Keratinocyte (primary cell): ENCODE measurements at regions not wholly inside any gene's neighbourhood (a gene's known extent, or its start where the extent isn't known, plus 50 kb on each side); places are given as distances from the start of the nearest gene placed in this dataset.
"Not testable (repeated sequence)": the region's sequence is repeated elsewhere in the genome, so short reads cannot be mapped to it uniquely, and the experiment has no call there.

Source experiments
- DNase-seq: peaks from one replicate; pipeline ENCODE4 v3.0.0-alpha.2; 2011; ENCODE audit warnings: low read depth, missing footprints, low spot score
- FAIRE-seq: peaks from 2 replicates; lab custom pipeline; 2011; peaks lifted over from hg19 to GRCh38; lab: Jason Lieb, UNC
- H2AFZ ChIP-seq: 2 replicates; pipeline ENCODE4 v1.6.0; 2012; ENCODE audit warnings: low read length, control low read depth, inconsistent platforms; ENCODE audit not compliant: control insufficient read depth
- H3K27ac ChIP-seq: 2 replicates; pipeline ENCODE4 v1.5.1; 2011; ENCODE audit warnings: low read length; ENCODE audit not compliant: control insufficient read depth, insufficient read depth
- H3K27me3 ChIP-seq: 3 replicates; pipeline ENCODE4 v1.6.0; 2011; ENCODE audit warnings: low read length; ENCODE audit not compliant: control insufficient read depth, insufficient read depth; ENCODE audit errors: extremely low read depth
- H3K36me3 ChIP-seq, 2 experiments: 2 replicates in 1 of 2; 3 replicates in 1 of 2; pipeline ENCODE4 v1.5.1; 2011; ENCODE audit warnings: low read length in 2 of 2, mild to moderate bottlenecking in 1 of 2; ENCODE audit not compliant: control insufficient read depth in 2 of 2, insufficient read depth in 2 of 2; ENCODE audit errors: extremely low read depth in 1 of 2
- H3K4me1 ChIP-seq: 3 replicates; pipeline ENCODE4 v1.5.1; 2011; ENCODE audit warnings: low read length; ENCODE audit not compliant: control insufficient read depth, insufficient read depth; ENCODE audit errors: extremely low read depth
- H3K4me2 ChIP-seq: 3 replicates; pipeline ENCODE4 v1.6.0; 2011; ENCODE audit warnings: low read depth, low read length; ENCODE audit not compliant: control insufficient read depth, insufficient read depth; ENCODE audit errors: extremely low read depth
- H3K4me3 ChIP-seq, 3 experiments: fragments of 200-600 bp in 1 of 3; sonication (generic) in 1 of 3; 2 replicates in 2 of 3; 3 replicates in 1 of 3; pipeline ENCODE4 v1.5.1; 2011 to 2016; ENCODE audit warnings: low read length in 3 of 3, mild to moderate bottlenecking in 3 of 3, control low read depth in 2 of 3, inconsistent platforms in 1 of 3, low read depth in 1 of 3, mixed read lengths in 1 of 3, mixed run types in 1 of 3, moderate library complexity in 1 of 3; ENCODE audit not compliant: control insufficient read depth in 2 of 3, insufficient read depth in 2 of 3; ENCODE audit errors: extremely low read depth in 1 of 3
- H3K79me2 ChIP-seq: 2 replicates; pipeline ENCODE4 v1.6.0; 2012; ENCODE audit warnings: low read length; ENCODE audit not compliant: control insufficient read depth, insufficient read depth
- H3K9ac ChIP-seq: 3 replicates; pipeline ENCODE4 v1.6.0; 2011; ENCODE audit warnings: low read length; ENCODE audit not compliant: control insufficient read depth, insufficient read depth; ENCODE audit errors: extremely low read depth
- H3K9me1 ChIP-seq: 3 replicates; pipeline ENCODE4 v1.6.0; 2011; ENCODE audit warnings: low read length; ENCODE audit not compliant: control insufficient read depth, insufficient read depth; ENCODE audit errors: extremely low read depth
- H3K9me3 ChIP-seq: 2 replicates; pipeline ENCODE4 v1.5.1; 2012; ENCODE audit warnings: low read depth, low read length; ENCODE audit not compliant: control insufficient read depth
- H4K20me1 ChIP-seq: 3 replicates; pipeline ENCODE4 v1.6.0; 2011; ENCODE audit warnings: low read length; ENCODE audit not compliant: control insufficient read depth, insufficient read depth; ENCODE audit errors: extremely low read depth
- CTCF ChIP-seq, 3 experiments: IDR thresholded peaks in 1 of 3; conservative IDR thresholded peaks in 1 of 3; optimal IDR thresholded peaks in 1 of 3; 2 replicates in 2 of 3; 3 replicates in 1 of 3; pipeline versions ENCODE3 to v1.5.1; 2011; ENCODE audit warnings: low read length in 3 of 3, mild to moderate bottlenecking in 3 of 3, moderate library complexity in 2 of 3, control low read depth in 1 of 3, inconsistent platforms in 1 of 3; ENCODE audit not compliant: insufficient read depth in 2 of 3; ENCODE audit errors: extremely low read depth in 1 of 3
- EZH2 ChIP-seq: IDR thresholded peaks from one replicate; pipeline ENCODE4 v1.6.1; 2012; ENCODE audit warnings: inconsistent platforms, mild to moderate bottlenecking, low read length, moderate library complexity
- dilution Hi-C: fragments of 300-500 bp; cut with MboI; formaldehyde crosslinking; loops from one replicate; pipeline ENCODE4 v1.7.0; 2020; ENCODE audit warnings: low sequenced_read_pairs; ENCODE audit not compliant: extremely low pct_ligation_motif_present

- DNase-seq, result no peak
- TF ChIP-seq EZH2, result no peak
- TF ChIP-seq CTCF (optimal IDR thresholded peaks at IDR 0.05 in 1 of 3, IDR thresholded peaks at IDR 0.05 in 1 of 3, conservative IDR thresholded peaks at IDR 0.05 in 1 of 3; ENCODE audit: extremely low read depth in 1 of 3, insufficient read depth in 2 of 3, low read length in 3 of 3), result no peak
- Histone ChIP-seq H3K36me3 (no peaks in the 10 kb centered on the region), H3K9me3 (no peaks in the 10 kb centered on the region), H3K4me3 (no peak overlapping the region), H3K4me1 (no peaks in the 10 kb centered on the region), H3K9me1 (no peaks in the 10 kb centered on the region), H2AFZ (no peak overlapping the region), H3K79me2 (no peaks in the 10 kb centered on the region), H3K9ac (no peak overlapping the region), H3K4me2 (no peak overlapping the region), H4K20me1 (no peaks in the 10 kb centered on the region), H3K27ac (no peak overlapping the region), H3K27me3 (no peaks in the 10 kb centered on the region)
- dilution Hi-C loops, result no loop called here
- FAIRE-seq, result no peak
Observed at GRCh38 chr5:16366491-16366890, 99.1 kb downstream of the ZNF622 start.

GRCh38 chr5:16364910-16365309 is 100.7 kb downstream of the ZNF622 start:
- Histone ChIP-seq H3K9me3 (no peaks in the 10 kb centered on the region), H3K27me3 (no peaks in the 10 kb centered on the region), H4K20me1 (no peaks in the 10 kb centered on the region), H2AFZ (no peak overlapping the region), H3K9ac (no peak overlapping the region), H3K27ac (no peak overlapping the region), H3K4me2 (no peak overlapping the region), H3K4me3 (no peak overlapping the region), H3K9me1 (no peaks in the 10 kb centered on the region), H3K79me2 (no peaks in the 10 kb centered on the region), H3K36me3 (no peaks in the 10 kb centered on the region), H3K4me1 (no peaks in the 10 kb centered on the region)
- DNase-seq (no peak), FAIRE-seq (no peak)
- TF ChIP-seq CTCF (optimal IDR thresholded peaks at IDR 0.05 in 1 of 3, IDR thresholded peaks at IDR 0.05 in 1 of 3, conservative IDR thresholded peaks at IDR 0.05 in 1 of 3; ENCODE audit: extremely low read depth in 1 of 3, insufficient read depth in 2 of 3, low read length in 3 of 3), result no peak
- TF ChIP-seq EZH2, result no peak
- dilution Hi-C loops, result no loop called here

- dilution Hi-C loops, H3K4me2 ChIP-seq: not testable (repeated sequence)
Observed at GRCh38 chr5:16353439-16353838, 112.2 kb downstream of the ZNF622 start.

More at GRCh38 chr5:16353439-16353838, 112.2 kb downstream of the ZNF622 start:
- not testable (repeated sequence) for DNase-seq, H3K27ac ChIP-seq, H4K20me1 ChIP-seq, H3K36me3 ChIP-seq, FAIRE-seq, H3K9me3 ChIP-seq, H3K79me2 ChIP-seq, H3K4me1 ChIP-seq, H3K27me3 ChIP-seq, H2AFZ ChIP-seq, H3K9ac ChIP-seq, H3K4me3 ChIP-seq, H3K9me1 ChIP-seq
